ENCODE measurements at regions not wholly inside any gene's neighbourhood (a gene's known extent, or its start where the extent isn't known, plus 50 kb on each side); places are given as distances from the start of the nearest gene placed in this dataset.

GRCh38 chrX:21126661-21127060, 247.6 kb upstream of the CNKSR2 start:
- Mint-ChIP-seq H3K27me3 (ENCODE audit: low read depth) (no peaks in the 10 kb centered on the region), H3K4me1 (no peaks in the 10 kb centered on the region), H3K27ac (no peak overlapping the region), H3K36me3 (ENCODE audit: low read depth) (no peaks in the 10 kb centered on the region), H3K4me3 (no peak overlapping the region), H3K9me3 (no peaks in the 10 kb centered on the region)
- no peak for TF ChIP-seq CTCF (IDR thresholded peaks at IDR 0.05; ENCODE audit: unreplicated experiment in 3 of 3)

DNA sequence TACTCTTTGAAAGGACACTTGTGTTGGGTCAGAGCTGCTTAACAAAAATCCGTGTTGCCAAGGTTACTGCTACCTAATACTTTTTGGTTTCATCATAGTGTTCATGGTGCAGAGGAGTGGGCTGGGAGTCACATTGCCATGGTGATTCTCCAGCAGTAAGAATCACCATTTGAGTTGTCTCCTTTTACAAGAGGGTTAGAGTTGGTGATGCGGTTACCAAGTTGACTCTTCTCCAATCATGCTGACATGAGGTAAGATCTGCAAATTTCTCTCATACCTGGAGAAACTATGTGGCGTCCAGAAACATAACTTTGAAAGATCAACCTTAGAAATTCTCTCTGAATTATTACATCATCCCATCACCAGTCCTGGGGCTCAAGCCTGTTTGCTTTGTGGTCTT, 242.9 kb upstream of the CNKSR2 start:
- H3K27ac Mint-ChIP-seq: no peak overlapping the region
- no peak for TF ChIP-seq CTCF (IDR thresholded peaks at IDR 0.05; ENCODE audit: unreplicated experiment in 3 of 3)
- H3K9me3 Mint-ChIP-seq: peaks cover 5% of the 10 kb centered on the region
- no peak overlapping the region for H3K4me3 Mint-ChIP-seq
- no peaks in the 10 kb centered on the region for H3K27me3 Mint-ChIP-seq (ENCODE audit: low read depth)
- no peaks in the 10 kb centered on the region for H3K4me1 Mint-ChIP-seq
- H3K36me3 Mint-ChIP-seq (ENCODE audit: low read depth): no peaks in the 10 kb centered on the region

DNA sequence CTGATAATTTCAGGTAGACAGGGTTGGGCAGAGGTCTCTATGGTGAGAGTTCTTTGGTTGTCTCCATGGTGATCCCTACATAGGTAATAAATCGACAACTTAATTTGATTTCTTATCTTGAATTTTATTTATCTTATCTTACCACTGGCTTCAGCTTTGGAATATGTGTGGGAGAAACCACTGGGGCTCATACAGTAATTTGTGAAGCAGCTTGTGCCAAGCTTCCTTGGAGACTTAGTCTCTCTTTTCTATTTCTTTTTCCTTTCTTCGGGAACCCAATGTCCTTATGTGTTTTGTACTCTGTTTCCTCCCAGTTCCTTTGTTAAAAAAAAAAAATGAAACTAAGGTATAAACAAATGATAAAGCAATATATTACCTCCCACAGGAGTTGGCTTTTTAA, 242.4 kb upstream of the CNKSR2 start:
- Mint-ChIP-seq H3K27ac (no peak overlapping the region), H3K27me3 (ENCODE audit: low read depth) (no peaks in the 10 kb centered on the region), H3K36me3 (ENCODE audit: low read depth) (no peaks in the 10 kb centered on the region)

DNA sequence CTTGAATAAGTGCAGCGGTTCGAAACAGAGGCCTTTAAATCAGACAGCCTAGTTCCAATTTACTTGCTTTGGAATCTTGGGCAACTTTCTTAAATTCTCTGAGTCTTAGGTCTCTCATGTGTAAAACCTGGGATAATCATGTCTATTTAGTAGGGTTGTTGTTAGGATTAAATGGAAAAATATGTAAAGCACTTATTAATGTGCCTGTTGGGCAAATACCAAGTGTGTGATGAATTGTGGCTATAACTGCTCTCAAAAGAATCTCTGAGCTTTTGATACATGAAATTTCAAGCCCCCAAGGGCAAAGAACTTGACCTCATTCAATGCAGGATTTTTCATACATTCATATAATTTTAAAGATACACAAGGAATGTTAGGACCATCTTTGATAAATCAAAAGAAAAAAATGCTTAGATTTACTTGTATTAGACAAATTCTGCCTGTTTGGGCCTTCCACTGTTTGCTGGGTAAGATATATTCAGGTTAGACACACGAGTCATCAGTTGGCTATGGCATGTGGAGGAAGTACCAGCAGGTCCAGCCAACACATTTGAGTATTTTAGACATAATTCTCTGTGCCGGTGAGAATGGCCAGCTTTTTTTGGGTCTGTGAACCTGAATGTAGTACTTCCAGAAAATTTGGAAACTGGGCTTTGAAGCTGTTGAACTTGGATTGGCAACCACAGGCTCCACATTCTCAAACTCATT, 241.4 kb upstream of the CNKSR2 start:
- H3K27me3 Mint-ChIP-seq (ENCODE audit: low read depth): no peaks in the 10 kb centered on the region
- H3K4me1 Mint-ChIP-seq: no peaks in the 10 kb centered on the region
- H3K9me3 Mint-ChIP-seq: peaks cover 7% of the 10 kb centered on the region

More for the DNA sequence above, 242.4 kb upstream of the CNKSR2 start:
- no peak overlapping the region for H3K4me3 Mint-ChIP-seq
- no peak for TF ChIP-seq CTCF (IDR thresholded peaks at IDR 0.05; ENCODE audit: unreplicated experiment in 3 of 3)
- H3K9me3 Mint-ChIP-seq: peaks cover 7% of the 10 kb centered on the region
- H3K4me1 Mint-ChIP-seq: no peaks in the 10 kb centered on the region

DNA sequence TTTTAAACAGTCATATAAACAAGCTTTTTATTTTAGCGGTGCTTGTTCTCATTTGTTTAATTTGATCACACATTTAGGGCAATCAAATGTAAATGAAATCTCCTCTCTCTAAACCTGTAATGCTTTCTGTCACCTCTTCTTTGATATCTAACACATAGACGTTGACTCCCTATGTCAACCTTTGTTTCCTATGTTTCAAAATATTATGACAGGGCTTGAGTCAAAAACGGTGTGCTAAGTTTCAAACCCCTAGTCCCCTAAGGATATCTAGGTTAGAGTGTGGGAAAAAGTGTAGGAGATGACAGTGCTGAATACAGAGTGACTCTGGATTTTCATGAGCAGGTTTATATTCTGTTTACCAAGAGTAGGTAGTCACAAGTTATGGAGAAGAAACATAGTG, 224.0 kb upstream of the CNKSR2 start:
- TF ChIP-seq CTCF (IDR thresholded peaks at IDR 0.05; ENCODE audit: unreplicated experiment in 3 of 3): no peak
- no peaks in the 10 kb centered on the region for H3K36me3 Mint-ChIP-seq (ENCODE audit: low read depth)
- H3K27ac Mint-ChIP-seq: no peak overlapping the region
- no peak overlapping the region for H3K4me3 Mint-ChIP-seq
- H3K27me3 Mint-ChIP-seq (ENCODE audit: low read depth): no peaks in the 10 kb centered on the region
- peaks cover 10% of the 10 kb centered on the region for H3K4me1 Mint-ChIP-seq
- H3K9me3 Mint-ChIP-seq: peaks cover 3% of the 10 kb centered on the region

More for the DNA sequence above, 241.4 kb upstream of the CNKSR2 start:
- TF ChIP-seq CTCF (IDR thresholded peaks at IDR 0.05; ENCODE audit: unreplicated experiment in 3 of 3): no peak
- no peak overlapping the region for H3K27ac Mint-ChIP-seq
- H3K4me3 Mint-ChIP-seq: no peak overlapping the region
- H3K36me3 Mint-ChIP-seq (ENCODE audit: low read depth): no peaks in the 10 kb centered on the region

DNA sequence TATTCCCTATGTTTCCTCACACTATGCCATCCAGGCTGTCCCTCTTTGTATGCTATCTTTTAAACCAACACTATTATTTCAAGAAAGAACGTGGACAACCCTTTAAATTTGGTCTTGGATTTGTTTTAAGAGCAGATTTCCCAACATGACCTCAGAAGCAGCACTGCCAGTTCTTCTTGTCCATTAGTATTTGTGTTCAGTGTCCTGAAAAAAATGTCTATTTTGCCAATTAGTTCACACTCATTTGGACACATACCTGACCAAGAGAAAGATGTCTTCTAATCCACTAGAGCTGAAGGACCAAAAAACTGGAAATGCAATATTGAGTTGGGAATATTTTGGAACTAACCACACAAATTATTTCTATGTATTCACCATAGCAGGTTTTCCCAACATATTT, 223.2 kb upstream of the CNKSR2 start:
- TF ChIP-seq CTCF (IDR thresholded peaks at IDR 0.05; ENCODE audit: unreplicated experiment in 3 of 3): no peak
- H3K27ac Mint-ChIP-seq: no peak overlapping the region
- no peak overlapping the region for H3K4me3 Mint-ChIP-seq
- H3K9me3 Mint-ChIP-seq: no peaks in the 10 kb centered on the region
- H3K36me3 Mint-ChIP-seq (ENCODE audit: low read depth): no peaks in the 10 kb centered on the region
- H3K4me1 Mint-ChIP-seq: peaks cover 10% of the 10 kb centered on the region
- H3K27me3 Mint-ChIP-seq (ENCODE audit: low read depth): no peaks in the 10 kb centered on the region
